GM12892 (cell line): ENCODE measurements at regions not wholly inside any gene's neighbourhood (a gene's known extent, or its start where the extent isn't known, plus 50 kb on each side); places are given as distances from the start of the nearest gene placed in this dataset.

Experiments used
- POLR2A ChIP-seq: IDR thresholded peaks from 2 replicates; pipeline ENCODE4 v1.6.1; 2011; ENCODE audit warnings: low read depth, low read length, control low read depth
- POLR2AphosphoS5 ChIP-seq: IDR thresholded peaks from 2 replicates; pipeline ENCODE4 v1.6.1; 2011; ENCODE audit warnings: low read depth, low read length, control low read depth

DNA sequence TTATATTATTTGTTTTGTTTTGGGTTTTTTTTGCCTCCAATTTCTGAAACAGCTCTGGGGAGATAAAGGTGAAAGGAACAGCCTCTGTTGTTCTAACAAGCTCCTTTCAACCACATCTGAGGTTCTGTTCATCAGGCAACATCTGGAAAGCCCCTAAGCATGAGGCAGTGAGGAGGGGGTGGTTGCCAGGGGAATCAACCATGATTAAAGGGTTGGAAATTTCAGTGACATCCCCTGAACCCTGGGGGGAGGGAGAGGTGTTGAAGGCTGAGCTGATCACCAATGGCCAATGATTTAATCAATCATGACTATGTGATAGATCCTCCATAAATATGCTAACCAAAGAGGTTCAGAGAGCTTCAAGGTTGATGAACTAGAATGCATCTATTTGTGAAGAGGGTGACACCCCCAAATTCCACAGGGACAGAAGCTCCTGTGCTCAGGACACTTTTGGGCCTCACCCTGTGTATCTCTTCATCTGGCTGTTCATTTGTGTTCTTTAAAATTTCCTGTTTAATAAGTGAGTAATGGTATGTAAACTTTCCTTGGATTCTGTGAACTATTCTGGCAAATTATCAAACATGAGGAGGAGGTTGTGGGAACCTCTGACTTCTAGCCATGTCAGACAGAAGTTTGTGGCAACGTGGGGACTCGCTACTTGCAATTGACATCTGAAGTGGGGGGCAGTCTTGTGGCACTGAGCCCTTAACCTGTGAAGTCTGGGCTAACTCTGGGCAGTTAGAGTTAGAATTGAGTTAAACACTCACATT, 221.3 kb downstream of the NHLRC3 start:
- TF ChIP-seq POLR2A: no peak
- no peak for TF ChIP-seq POLR2AphosphoS5
